Subcutaneous abdominal adipose tissue (tissue), 5 donors: ENCODE measurements at regions not wholly inside any gene's neighbourhood (a gene's known extent, or its start where the extent isn't known, plus 50 kb on each side); places are given as distances from the start of the nearest gene placed in this dataset.
"Not testable (repeated sequence)": the region's sequence is repeated elsewhere in the genome, so short reads cannot be mapped to it uniquely, and the experiment has no call there.

Experiments used
- H3K27ac ChIP-seq: one replicate; pipeline ENCODE4 v1.7.0; 2013; ENCODE audit warnings: low read depth, mild to moderate bottlenecking, inconsistent platforms, low read length, moderate library complexity
- H3K27me3 ChIP-seq, 5 donors: one replicate each; pipeline ENCODE4 v1.7.0; 2013; ENCODE audit warnings: low read length in 5 of 5, inconsistent platforms in 1 of 5; ENCODE audit not compliant: control insufficient read depth in 5 of 5, insufficient read depth in 4 of 5
- H3K36me3 ChIP-seq, 5 donors: one replicate each; pipeline ENCODE4 v1.7.0; 2013; ENCODE audit warnings: low read length in 5 of 5; ENCODE audit not compliant: control insufficient read depth in 5 of 5, insufficient read depth in 5 of 5
- H3K4me1 ChIP-seq, 5 donors: one replicate each; pipeline ENCODE4 v1.7.0; 2013; ENCODE audit warnings: low read length in 5 of 5, mild to moderate bottlenecking in 3 of 5, moderate library complexity in 1 of 5; ENCODE audit not compliant: control insufficient read depth in 5 of 5, insufficient read depth in 5 of 5
- H3K4me3 ChIP-seq, 5 donors: one replicate each; pipeline ENCODE4 v1.7.0; 2013; ENCODE audit warnings: low read length in 5 of 5, low read depth in 1 of 5
- H3K9ac ChIP-seq, 5 donors: one replicate each; pipeline ENCODE4 v1.7.0; 2013; ENCODE audit warnings: low read length in 5 of 5, mild to moderate bottlenecking in 4 of 5, moderate library complexity in 3 of 5
- H3K9me3 ChIP-seq, 5 donors: one replicate each; pipeline ENCODE4 v1.7.0; 2013; ENCODE audit warnings: low read length in 5 of 5; ENCODE audit not compliant: control insufficient read depth in 5 of 5
- donor health status: healthy.
- donor health status: healthy.
- donor health status: healthy.
- donor health status: healthy.
- donor health status: healthy.

DNA sequence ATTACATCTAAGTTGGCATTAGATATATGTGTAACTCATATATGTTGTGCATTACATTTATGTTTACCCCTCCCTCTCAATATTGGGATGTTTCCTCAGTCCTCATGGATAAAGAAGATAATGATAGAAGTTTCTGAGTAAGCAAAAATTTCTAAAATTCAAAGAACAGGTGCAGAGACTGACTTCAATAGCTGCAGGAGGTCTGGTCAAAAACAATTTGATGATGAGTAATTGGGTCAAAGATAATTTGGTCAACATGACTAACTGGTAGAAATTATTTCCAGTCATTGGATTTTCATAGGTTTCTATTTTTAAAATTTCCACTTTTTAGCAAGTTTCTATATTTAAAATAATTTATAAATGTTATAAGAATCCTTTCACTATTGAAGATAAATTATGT lies 1130.9 kb upstream of the SLC39A10 start:
- H3K27me3 ChIP-seq: no peaks in the 10 kb centered on the region
- no peak overlapping the region for H3K4me3 ChIP-seq
- no peaks in the 10 kb centered on the region for H3K36me3 ChIP-seq
- no peak overlapping the region for H3K9ac ChIP-seq
- H3K27ac ChIP-seq: no peak overlapping the region
- no peaks in the 10 kb centered on the region for H3K9me3 ChIP-seq
- no peaks in the 10 kb centered on the region for H3K4me1 ChIP-seq

DNA sequence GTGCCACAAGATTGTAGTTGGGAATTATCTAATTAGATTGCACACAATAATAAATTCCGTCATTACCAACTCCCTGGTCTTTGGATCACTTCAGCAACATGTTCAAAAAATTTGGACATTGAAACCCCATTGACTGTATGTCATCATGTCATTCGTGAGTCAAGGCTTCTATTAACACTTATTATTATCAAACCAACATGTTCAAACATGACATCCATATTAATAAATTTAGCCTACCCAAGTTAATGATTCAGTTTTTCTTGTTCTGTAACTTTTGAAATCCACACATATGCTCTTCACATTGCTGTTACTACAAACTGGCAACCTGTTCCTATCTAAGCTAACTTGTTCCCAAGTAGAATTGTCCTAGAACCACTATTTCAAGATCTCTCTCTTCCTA lies 1142.7 kb upstream of the SLC39A10 start:
- no peak overlapping the region for H3K4me3 ChIP-seq
- H3K36me3 ChIP-seq: no peaks in the 10 kb centered on the region
- no peaks in the 10 kb centered on the region for H3K4me1 ChIP-seq

DNA sequence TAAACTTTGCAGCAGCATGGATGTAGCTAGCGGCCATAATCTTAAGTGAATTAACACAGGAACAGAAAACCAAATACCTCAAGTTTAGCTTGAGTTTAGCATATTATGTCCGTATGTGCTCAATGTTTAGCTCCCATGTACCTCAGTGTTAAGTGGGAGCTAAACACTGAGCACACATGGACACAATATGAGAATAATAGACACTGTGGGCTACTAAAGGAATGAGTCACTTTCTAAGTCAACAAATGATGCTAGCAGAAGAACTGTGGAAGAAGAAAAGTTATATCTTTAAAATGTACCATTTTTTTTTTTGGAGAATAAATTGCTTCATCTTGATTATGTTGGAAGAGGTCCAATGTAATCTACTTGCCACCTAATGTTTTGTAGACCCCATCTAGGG lies 1146.0 kb upstream of the SLC39A10 start:
- H3K4me3 ChIP-seq, H3K9me3 ChIP-seq, H3K4me1 ChIP-seq, H3K27ac ChIP-seq, H3K9ac ChIP-seq, H3K36me3 ChIP-seq, H3K27me3 ChIP-seq: not testable (repeated sequence)

More for the DNA sequence above, 1142.7 kb upstream of the SLC39A10 start:
- Histone ChIP-seq H3K27ac (no peak overlapping the region), H3K9ac (no peak overlapping the region), H3K27me3 (no peaks in the 10 kb centered on the region), H3K9me3 (peaks cover 0 to 2% (median 0%) of the 10 kb centered on the region in 5 donors)

GRCh38 chr2:194504876-194505275 lies 1152.2 kb upstream of the SLC39A10 start:
- not testable (repeated sequence) for H3K9me3 ChIP-seq, H3K4me3 ChIP-seq, H3K9ac ChIP-seq, H3K27ac ChIP-seq, H3K36me3 ChIP-seq, H3K4me1 ChIP-seq, H3K27me3 ChIP-seq

DNA sequence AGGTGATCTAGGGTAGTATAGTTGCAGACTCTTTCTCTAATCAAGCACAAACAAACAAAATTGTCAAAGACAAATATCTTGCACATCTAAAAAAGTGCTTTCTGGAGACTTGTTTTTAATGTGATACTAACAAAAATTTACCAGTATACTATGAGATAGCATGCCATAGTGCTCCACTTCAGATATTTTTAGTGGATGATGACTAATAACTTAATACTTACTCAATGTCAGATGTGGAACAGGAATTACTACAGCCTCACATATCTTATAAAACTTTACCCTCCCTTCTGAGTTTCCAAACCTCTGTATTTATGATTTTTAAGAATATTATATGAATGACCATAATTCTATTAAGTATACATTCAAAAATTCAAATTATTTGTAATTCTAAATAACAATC lies 1162.0 kb upstream of the SLC39A10 start:
- Histone ChIP-seq H3K36me3 (no peaks in the 10 kb centered on the region), H3K9ac (no peak overlapping the region), H3K27ac (no peak overlapping the region), H3K4me1 (peaks cover 0 to 9% (median 0%) of the 10 kb centered on the region in 5 donors), H3K4me3 (no peak overlapping the region), H3K27me3 (no peaks in the 10 kb centered on the region), H3K9me3 (no peaks in the 10 kb centered on the region)

GRCh38 chr2:194494401-194494800 lies 1162.6 kb upstream of the SLC39A10 start:
- H3K9me3 ChIP-seq: no peaks in the 10 kb centered on the region
- no peak overlapping the region for H3K4me3 ChIP-seq
- no peaks in the 10 kb centered on the region for H3K27me3 ChIP-seq
- H3K36me3 ChIP-seq: no peaks in the 10 kb centered on the region
- no peak overlapping the region for H3K9ac ChIP-seq
- peaks cover 0 to 9% (median 0%) of the 10 kb centered on the region in 5 donors for H3K4me1 ChIP-seq
- no peak overlapping the region for H3K27ac ChIP-seq

GRCh38 chr2:194491409-194492115 lies 1165.5 kb upstream of the SLC39A10 start:
- Histone ChIP-seq H3K9ac (no peak overlapping the region), H3K27me3 (no peaks in the 10 kb centered on the region), H3K4me1 (peaks cover 0 to 9% (median 0%) of the 10 kb centered on the region in 5 donors), H3K27ac (no peak overlapping the region), H3K4me3 (no peak overlapping the region), H3K36me3 (no peaks in the 10 kb centered on the region), H3K9me3 (no peaks in the 10 kb centered on the region)

GRCh38 chr2:194486326-194486725 lies 1170.7 kb upstream of the SLC39A10 start:
- Histone ChIP-seq H3K4me1 (no peaks in the 10 kb centered on the region), H3K9ac (no peak overlapping the region), H3K4me3 (no peak overlapping the region), H3K36me3 (no peaks in the 10 kb centered on the region), H3K9me3 (no peaks in the 10 kb centered on the region), H3K27ac (no peak overlapping the region), H3K27me3 (no peaks in the 10 kb centered on the region)

DNA sequence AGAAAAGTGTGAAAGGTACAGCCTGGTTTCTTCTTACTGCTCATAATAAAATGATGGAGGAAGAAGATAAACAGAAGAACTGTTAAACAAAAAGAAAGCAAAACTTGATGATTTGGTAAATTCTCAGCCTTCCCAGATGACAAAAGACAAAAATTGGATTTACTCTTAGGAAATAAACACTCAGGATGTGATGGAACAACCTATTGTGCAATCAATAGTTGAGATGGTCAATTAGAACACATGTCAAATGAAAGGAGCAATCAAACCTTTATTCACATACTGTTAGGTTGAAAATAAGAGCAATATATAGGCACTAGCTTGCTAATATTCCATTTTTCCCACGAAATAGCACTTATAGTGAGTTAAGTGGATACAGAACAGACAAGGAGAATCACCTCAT lies 1174.0 kb upstream of the SLC39A10 start:
- no peak overlapping the region for H3K27ac ChIP-seq
- no peaks in the 10 kb centered on the region for H3K27me3 ChIP-seq
- H3K4me1 ChIP-seq: no peaks in the 10 kb centered on the region
- no peaks in the 10 kb centered on the region for H3K36me3 ChIP-seq
- H3K9me3 ChIP-seq: no peaks in the 10 kb centered on the region
- H3K9ac ChIP-seq: no peak overlapping the region
- H3K4me3 ChIP-seq: no peak overlapping the region

GRCh38 chr2:194465641-194466040 lies 1191.4 kb upstream of the SLC39A10 start:
- H3K4me3 ChIP-seq: no peak overlapping the region
- no peak overlapping the region for H3K27ac ChIP-seq
- H3K9ac ChIP-seq: no peak overlapping the region
- no peaks in the 10 kb centered on the region for H3K4me1 ChIP-seq
- H3K27me3 ChIP-seq: no peaks in the 10 kb centered on the region
- H3K36me3 ChIP-seq: no peaks in the 10 kb centered on the region
- no peaks in the 10 kb centered on the region for H3K9me3 ChIP-seq
